PC-9 (cell line): ENCODE measurements at regions not wholly inside any gene's neighbourhood (a gene's known extent, or its start where the extent isn't known, plus 50 kb on each side); places are given as distances from the start of the nearest gene placed in this dataset.
"Not testable (repeated sequence)": the region's sequence is repeated elsewhere in the genome, so short reads cannot be mapped to it uniquely, and the experiment has no call there.

ENCODE experiments used
- BruUV-seq: library from RNA; stranded (reverse); fragments of 400-500 nt; replicated peaks from 2 replicates; lab custom pipeline; 2021; lab: Mats Ljungman, UMichigan
- CTCF ChIA-PET: fragments of 300-600 bp; sonication (Branson Sonifier 250); formaldehyde crosslinking; loops from one replicate; lab custom pipeline; 2022; ENCODE audit warnings: antibody characterized with exemption; lab: Charles Lee
- POLR2A ChIA-PET: fragments of 300-600 bp; sonication (Branson Sonifier 250); formaldehyde crosslinking; loops from one replicate; lab custom pipeline; 2022; ENCODE audit warnings: antibody characterized with exemption; ENCODE audit not compliant: unreplicated experiment; lab: Charles Lee
- DNase-seq, 2 experiments: peaks; one replicate each; pipeline versions ENCODE4 v3.0.0 to v3.0.0-alpha.2; 2015 to 2022; ENCODE audit warnings: mixed read lengths in 1 of 2
- H2AFZ ChIP-seq: fragments of 200-600 bp; sonication (generic); 2 replicates; pipeline ENCODE4 v1.8.1; 2017; ENCODE audit warnings: antibody characterized with exemption
- H3F3A ChIP-seq: fragments of 200-600 bp; sonication (generic); 2 replicates; pipeline ENCODE4 v1.8.1; 2017; ENCODE audit warnings: antibody characterized with exemption, mild to moderate bottlenecking, low read depth; ENCODE audit not compliant: insufficient read depth
- H3K27ac ChIP-seq: fragments of 200-600 bp; sonication (generic); 2 replicates; pipeline ENCODE4 v1.6.1; 2016; ENCODE audit warnings: mixed run types
- H3K27me3 ChIP-seq: fragments of 200-600 bp; sonication (generic); 2 replicates; pipeline ENCODE4 v1.6.1; 2016; ENCODE audit warnings: low read depth, mixed run types; ENCODE audit not compliant: insufficient read depth
- H3K36me3 ChIP-seq: fragments of 200-600 bp; sonication (generic); 2 replicates; pipeline ENCODE4 v1.6.1; 2016; ENCODE audit warnings: low read depth, mixed run types
- H3K4me1 ChIP-seq: fragments of 200-600 bp; sonication (generic); replicated peaks from 2 replicates; pipeline ENCODE4 v1.6.1; 2016; ENCODE audit warnings: mixed run types; ENCODE audit not compliant: insufficient read depth
- H3K4me2 ChIP-seq: fragments of 200-600 bp; sonication (generic); 2 replicates; pipeline ENCODE4 v1.6.1; 2017; ENCODE audit warnings: mixed run types
- H3K4me3 ChIP-seq: fragments of 200-600 bp; sonication (generic); 2 replicates; pipeline ENCODE4 v1.6.1; 2016; ENCODE audit warnings: mixed run types
- H3K79me2 ChIP-seq: fragments of 200-600 bp; sonication (generic); 2 replicates; pipeline ENCODE4 v1.6.1; 2017; ENCODE audit warnings: low read depth, mixed run types
- H3K9me2 ChIP-seq: fragments of 200-600 bp; sonication (generic); 2 replicates; pipeline ENCODE4 v1.8.1; 2017; ENCODE audit warnings: mild to moderate bottlenecking; ENCODE audit not compliant: insufficient read depth
- H3K9me3 ChIP-seq: fragments of 200-600 bp; sonication (generic); 2 replicates; pipeline ENCODE4 v1.8.1; 2016; ENCODE audit warnings: low read depth; ENCODE audit not compliant: insufficient read depth
- H4K20me1 ChIP-seq: fragments of 200-600 bp; sonication (generic); 2 replicates; pipeline ENCODE4 v1.8.1; 2017; ENCODE audit not compliant: insufficient read depth
- EZH2 ChIP-seq: fragments of 200-600 bp; sonication (generic); IDR thresholded peaks from 2 replicates; pipeline ENCODE4 v1.8.0; 2017; ENCODE audit warnings: antibody characterized with exemption, low read depth
- intact Hi-C: fragments of 100-400 bp; cut with micrococcal nuclease; formaldehyde crosslinking; loops from one replicate; pipeline ENCODE4 v1.10.0; 2022; ENCODE audit not compliant: unreplicated experiment
- TF ChIP-seq, protein P1 (sequence below): fragments of 200-600 bp; sonication (generic); conservative IDR thresholded peaks from 2 replicates; pipeline ENCODE4 v1.6.1; 2017; ENCODE audit warnings: mixed run types, antibody characterized with exemption, mild to moderate bottlenecking, moderate library complexity

DNA sequence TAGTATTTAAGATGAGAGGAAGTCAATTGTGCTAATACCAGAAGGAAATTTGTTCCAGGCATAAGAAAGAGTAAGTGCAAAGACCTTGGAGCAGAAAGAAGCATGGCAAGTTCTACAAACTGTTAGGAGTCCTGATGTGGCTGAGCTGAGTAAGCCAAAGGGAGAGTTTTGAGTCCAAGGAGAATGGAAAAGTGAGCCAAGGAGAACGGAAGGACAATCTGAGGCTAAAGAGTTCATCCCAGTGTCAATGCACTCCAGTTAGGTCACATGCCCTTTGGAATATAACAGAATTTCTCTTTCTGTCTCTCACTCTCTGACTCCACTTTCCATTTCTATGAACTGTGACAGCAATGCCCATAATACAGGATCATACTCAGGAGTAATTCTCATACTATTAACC is 224.7 kb downstream of the CAAP1 start:
- H3K9me2 ChIP-seq: no peaks in the 10 kb centered on the region; the same call in 1 of the 2 replicates
- no peak for DNase-seq
- H3K4me3 ChIP-seq: no peak overlapping the region
- ChIA-PET CTCF (no interaction called here), POLR2A (no interaction called here)
- intact Hi-C loops: no loop called here
- H3K9me3 ChIP-seq: no peaks in the 10 kb centered on the region
- no peak overlapping the region for H2AFZ ChIP-seq
- H3K27me3 ChIP-seq: no peaks in the 10 kb centered on the region
- no peaks in the 10 kb centered on the region for H3K36me3 ChIP-seq
- BruUV-seq: no TSS peak
- no peak for TF ChIP-seq EZH2
- TF ChIP-seq, protein P1, sequence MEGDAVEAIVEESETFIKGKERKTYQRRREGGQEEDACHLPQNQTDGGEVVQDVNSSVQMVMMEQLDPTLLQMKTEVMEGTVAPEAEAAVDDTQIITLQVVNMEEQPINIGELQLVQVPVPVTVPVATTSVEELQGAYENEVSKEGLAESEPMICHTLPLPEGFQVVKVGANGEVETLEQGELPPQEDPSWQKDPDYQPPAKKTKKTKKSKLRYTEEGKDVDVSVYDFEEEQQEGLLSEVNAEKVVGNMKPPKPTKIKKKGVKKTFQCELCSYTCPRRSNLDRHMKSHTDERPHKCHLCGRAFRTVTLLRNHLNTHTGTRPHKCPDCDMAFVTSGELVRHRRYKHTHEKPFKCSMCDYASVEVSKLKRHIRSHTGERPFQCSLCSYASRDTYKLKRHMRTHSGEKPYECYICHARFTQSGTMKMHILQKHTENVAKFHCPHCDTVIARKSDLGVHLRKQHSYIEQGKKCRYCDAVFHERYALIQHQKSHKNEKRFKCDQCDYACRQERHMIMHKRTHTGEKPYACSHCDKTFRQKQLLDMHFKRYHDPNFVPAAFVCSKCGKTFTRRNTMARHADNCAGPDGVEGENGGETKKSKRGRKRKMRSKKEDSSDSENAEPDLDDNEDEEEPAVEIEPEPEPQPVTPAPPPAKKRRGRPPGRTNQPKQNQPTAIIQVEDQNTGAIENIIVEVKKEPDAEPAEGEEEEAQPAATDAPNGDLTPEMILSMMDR: no peak
- H3K79me2 ChIP-seq: no peaks in the 10 kb centered on the region
- no peaks in the 10 kb centered on the region for H3F3A ChIP-seq
- H3K4me2 ChIP-seq: no peak overlapping the region
- H3K4me1 ChIP-seq: no peaks in the 10 kb centered on the region
- no peaks in the 10 kb centered on the region for H4K20me1 ChIP-seq
- H3K27ac ChIP-seq: no peak overlapping the region

DNA sequence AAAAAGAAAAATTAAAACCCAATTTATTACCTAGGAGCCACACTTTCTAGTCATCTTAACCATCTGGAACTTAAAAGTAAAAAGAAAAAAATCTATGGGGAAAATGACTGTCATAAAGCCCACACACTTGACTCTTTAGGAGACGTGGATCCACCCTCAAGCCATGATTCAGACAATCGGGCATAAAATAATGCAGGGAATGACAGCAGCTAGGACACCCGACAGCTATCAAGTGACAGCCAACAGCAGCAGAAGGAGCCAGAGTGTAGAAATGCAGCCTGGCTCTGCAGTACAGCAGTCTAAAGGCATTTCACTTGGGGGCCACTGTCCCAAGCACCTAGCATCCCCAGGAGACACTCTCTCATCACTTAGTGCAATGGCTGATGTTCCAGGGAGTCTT is 226.9 kb downstream of the CAAP1 start:
- H2AFZ ChIP-seq: no peak overlapping the region
- no peak for TF ChIP-seq EZH2
- TF ChIP-seq, protein P1: no peak
- DNase-seq: no peak
- no peak overlapping the region for H3K4me2 ChIP-seq
- intact Hi-C loops: no loop called here
- H3K27ac ChIP-seq: no peak overlapping the region
- H3F3A ChIP-seq: no peaks in the 10 kb centered on the region
- H3K36me3 ChIP-seq: no peaks in the 10 kb centered on the region
- H4K20me1 ChIP-seq: no peaks in the 10 kb centered on the region
- no peaks in the 10 kb centered on the region for H3K27me3 ChIP-seq
- no peaks in the 10 kb centered on the region for H3K4me1 ChIP-seq
- CTCF ChIA-PET: no interaction called here
- no peaks in the 10 kb centered on the region for H3K9me2 ChIP-seq
- no peaks in the 10 kb centered on the region for H3K9me3 ChIP-seq
- BruUV-seq: no TSS peak
- H3K79me2 ChIP-seq: no peaks in the 10 kb centered on the region
- POLR2A ChIA-PET: no interaction called here
- H3K4me3 ChIP-seq: no peak overlapping the region

DNA sequence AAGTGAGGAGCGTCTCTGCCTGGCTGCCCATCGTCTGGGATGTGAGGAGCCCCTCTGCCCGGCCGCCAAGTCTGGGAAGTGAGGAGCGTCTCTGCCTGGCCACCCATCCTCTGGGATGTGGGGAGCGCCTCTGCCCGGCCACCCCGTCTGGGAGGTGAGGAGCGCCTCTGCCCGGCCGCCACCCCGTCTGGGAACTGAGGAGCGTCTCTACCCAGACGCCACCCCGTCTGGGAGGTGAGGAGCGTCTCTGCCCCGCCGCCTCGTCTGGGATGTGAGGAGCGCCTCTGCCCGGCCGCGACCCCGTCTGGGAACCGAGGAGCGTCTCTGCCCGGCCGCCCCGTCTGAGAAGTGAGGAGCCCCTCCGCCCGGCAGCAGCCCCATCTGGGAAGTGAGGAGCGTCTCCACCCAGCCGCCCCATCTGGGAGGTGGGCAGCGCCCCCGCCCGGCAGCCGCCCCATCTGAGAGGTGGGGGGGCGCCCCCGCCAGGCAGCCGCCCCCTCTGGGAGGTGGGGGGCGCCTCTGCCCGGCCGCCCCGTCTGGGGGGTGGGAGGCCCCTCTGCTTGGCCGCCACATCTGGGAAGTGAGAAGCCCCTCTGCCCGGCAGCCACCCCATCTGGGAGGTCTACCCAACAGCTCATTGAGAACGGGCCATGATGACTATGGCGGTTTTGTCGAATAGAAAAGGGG is 228.4 kb downstream of the CAAP1 start:
- CTCF ChIA-PET, BruUV-seq, intact Hi-C loops: not testable (repeated sequence)

DNA sequence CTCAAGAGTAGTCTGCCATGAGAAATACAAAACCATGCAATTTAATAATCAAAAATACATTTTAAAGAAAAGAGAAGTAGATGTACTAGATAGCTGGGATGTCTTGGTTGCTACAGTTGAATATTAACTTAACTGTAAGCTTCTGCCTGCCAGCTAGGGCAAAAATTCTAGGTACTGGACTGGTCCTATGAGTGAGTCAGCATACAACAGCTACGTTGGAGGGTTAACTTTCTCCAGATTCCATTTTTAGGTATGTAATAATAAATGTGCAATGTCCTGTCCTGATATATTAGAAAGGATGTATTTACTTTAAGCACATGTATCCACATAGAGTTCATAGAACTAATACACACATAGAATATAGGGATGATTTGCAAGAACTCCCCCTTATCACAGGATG is 230.1 kb downstream of the CAAP1 start:
- H3K4me1 ChIP-seq: no peaks in the 10 kb centered on the region
- H3K4me3 ChIP-seq: no peak overlapping the region
- ChIA-PET POLR2A (no interaction called here), CTCF (no interaction called here)
- intact Hi-C loops: no loop called here
- no peaks in the 10 kb centered on the region for H3K36me3 ChIP-seq
- H3K9me2 ChIP-seq: no peaks in the 10 kb centered on the region
- H3K79me2 ChIP-seq: no peaks in the 10 kb centered on the region
- no TSS peak for BruUV-seq
- no peaks in the 10 kb centered on the region for H4K20me1 ChIP-seq
- no peaks in the 10 kb centered on the region for H3F3A ChIP-seq
- no peaks in the 10 kb centered on the region for H3K27me3 ChIP-seq
- no peak for DNase-seq
- H2AFZ ChIP-seq: no peak overlapping the region
- H3K9me3 ChIP-seq: no peaks in the 10 kb centered on the region
- H3K4me2 ChIP-seq: no peak overlapping the region
- no peak for TF ChIP-seq EZH2
- TF ChIP-seq, protein P1: no peak
- no peak overlapping the region for H3K27ac ChIP-seq

More for the DNA sequence above, 228.4 kb downstream of the CAAP1 start:
- H3K27ac ChIP-seq, H3K27me3 ChIP-seq, H2AFZ ChIP-seq, H3K9me3 ChIP-seq, H3K4me2 ChIP-seq, H3K36me3 ChIP-seq, H3K4me3 ChIP-seq, H3K79me2 ChIP-seq, DNase-seq, H3F3A ChIP-seq, H3K4me1 ChIP-seq, H3K9me2 ChIP-seq, POLR2A ChIA-PET, H4K20me1 ChIP-seq: not testable (repeated sequence)
